ENCODE measurements at regions not wholly inside any gene's neighbourhood (a gene's known extent, or its start where the extent isn't known, plus 50 kb on each side); places are given as distances from the start of the nearest gene placed in this dataset.

DNA sequence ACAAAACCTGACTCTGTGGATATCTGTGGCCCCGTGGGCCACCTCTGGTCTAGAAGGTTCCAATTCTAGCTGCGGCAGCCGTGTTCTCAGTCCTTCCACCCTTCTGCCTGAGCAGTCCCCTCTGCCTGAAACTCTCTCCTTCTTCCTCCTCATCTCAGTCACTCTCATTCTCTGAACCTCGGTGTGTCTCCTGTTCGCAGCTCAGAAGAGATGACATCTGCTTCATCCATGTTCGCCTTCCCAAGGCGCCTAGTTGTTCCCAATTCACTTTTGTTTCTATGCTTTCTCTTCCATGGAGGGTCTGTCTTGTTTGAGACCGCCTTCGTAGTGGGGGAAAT, 95.5 kb downstream of the CEBPB start:
- Histone ChIP-seq H3K27me3 (ENCODE audit: insufficient read depth, insufficient read length) (no peaks in the 10 kb centered on the region), H3K9me3 (ENCODE audit: insufficient read depth, low read length) (no peaks in the 10 kb centered on the region), H3K4me1 (ENCODE audit: insufficient read depth, insufficient read length) (peaks cover 20% of the 10 kb centered on the region), H3K4me3 (ENCODE audit: insufficient read length, low read depth) (no peak overlapping the region), H3K36me3 (ENCODE audit: insufficient read depth, insufficient read length, low read length) (no peaks in the 10 kb centered on the region), H3K9ac (ENCODE audit: insufficient read length, low read depth) (no peak overlapping the region)
- no peak for TF ChIP-seq ZNF274 (IDR thresholded peaks at IDR 0.05; ENCODE audit: low read depth, low read length)
- no peak for TF ChIP-seq YY1 (IDR thresholded peaks at IDR 0.05; ENCODE audit: insufficient read depth, insufficient read length)
- TF ChIP-seq SUZ12 (IDR thresholded peaks at IDR 0.05; ENCODE audit: extremely low read depth, insufficient read depth, insufficient read length) = no peak
- DNase-seq (ENCODE audit: low read depth, low spot score) = no peak

DNA sequence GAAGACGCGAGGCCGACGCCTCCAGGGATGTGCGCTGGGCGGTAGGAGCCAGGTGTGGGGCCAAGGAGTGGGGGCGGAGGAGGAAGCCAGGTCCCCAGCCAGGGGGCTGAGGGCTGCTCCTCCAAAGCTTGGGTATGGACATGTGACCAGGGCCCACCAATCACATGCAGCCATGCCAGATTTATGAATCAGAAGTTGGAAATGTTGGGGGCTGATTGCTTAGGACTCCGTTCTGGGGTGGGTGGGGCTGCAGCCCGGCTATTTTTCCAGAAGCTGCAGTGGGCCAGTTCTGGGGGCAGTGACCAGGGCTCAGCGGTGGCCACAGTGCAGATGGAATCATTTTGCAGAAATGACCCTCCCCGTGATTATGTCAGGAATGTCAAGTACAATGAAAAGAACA, 96.0 kb downstream of the CEBPB start:
- TF ChIP-seq ZNF274 (IDR thresholded peaks at IDR 0.05; ENCODE audit: low read depth, low read length) (no peak), SUZ12 (IDR thresholded peaks at IDR 0.05; ENCODE audit: extremely low read depth, insufficient read depth, insufficient read length) (no peak), YY1 (IDR thresholded peaks at IDR 0.05; ENCODE audit: insufficient read depth, insufficient read length) (no peak)
- Histone ChIP-seq H3K9ac (ENCODE audit: insufficient read length, low read depth) (no peak overlapping the region), H3K36me3 (ENCODE audit: insufficient read depth, insufficient read length, low read length) (no peaks in the 10 kb centered on the region), H3K4me3 (ENCODE audit: insufficient read length, low read depth) (no peak overlapping the region), H3K27me3 (ENCODE audit: insufficient read depth, insufficient read length) (no peaks in the 10 kb centered on the region), H3K9me3 (ENCODE audit: insufficient read depth, low read length) (no peaks in the 10 kb centered on the region), H3K4me1 (ENCODE audit: insufficient read depth, insufficient read length) (peaks cover 21% of the 10 kb centered on the region)
- DNase-seq (ENCODE audit: low read depth, low spot score) = no peak

DNA sequence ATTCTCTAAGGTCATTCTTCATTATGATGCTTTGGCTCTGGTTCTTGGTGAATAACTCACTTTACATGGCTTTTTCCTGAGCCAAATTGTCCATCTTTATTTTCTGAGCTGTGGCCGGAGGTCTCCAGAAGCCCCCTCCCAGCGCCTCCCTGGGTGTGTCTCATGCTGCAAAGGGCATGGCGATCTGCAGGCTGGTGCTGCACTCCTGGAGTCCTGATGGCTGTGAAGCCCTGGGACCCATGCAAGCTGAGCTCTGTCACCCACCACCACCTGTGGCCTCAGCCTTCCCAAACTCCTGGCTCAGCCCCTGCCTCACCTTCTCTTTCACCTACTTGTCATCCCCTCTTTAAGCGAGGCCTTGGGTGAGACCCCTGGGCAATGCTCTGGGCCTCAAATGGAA, 96.9 kb downstream of the CEBPB start:
- Histone ChIP-seq H3K27me3 (ENCODE audit: insufficient read depth, insufficient read length) (no peaks in the 10 kb centered on the region), H3K4me1 (ENCODE audit: insufficient read depth, insufficient read length) (peaks cover 21% of the 10 kb centered on the region), H3K9ac (ENCODE audit: insufficient read length, low read depth) (no peak overlapping the region), H3K36me3 (ENCODE audit: insufficient read depth, insufficient read length, low read length) (no peaks in the 10 kb centered on the region), H3K9me3 (ENCODE audit: insufficient read depth, low read length) (no peaks in the 10 kb centered on the region), H3K4me3 (ENCODE audit: insufficient read length, low read depth) (no peak overlapping the region)
- TF ChIP-seq SUZ12 (IDR thresholded peaks at IDR 0.05; ENCODE audit: extremely low read depth, insufficient read depth, insufficient read length) (no peak), ZNF274 (IDR thresholded peaks at IDR 0.05; ENCODE audit: low read depth, low read length) (no peak), YY1 (IDR thresholded peaks at IDR 0.05; ENCODE audit: insufficient read depth, insufficient read length) (no peak)
- no peak for DNase-seq (ENCODE audit: low read depth, low spot score)

DNA sequence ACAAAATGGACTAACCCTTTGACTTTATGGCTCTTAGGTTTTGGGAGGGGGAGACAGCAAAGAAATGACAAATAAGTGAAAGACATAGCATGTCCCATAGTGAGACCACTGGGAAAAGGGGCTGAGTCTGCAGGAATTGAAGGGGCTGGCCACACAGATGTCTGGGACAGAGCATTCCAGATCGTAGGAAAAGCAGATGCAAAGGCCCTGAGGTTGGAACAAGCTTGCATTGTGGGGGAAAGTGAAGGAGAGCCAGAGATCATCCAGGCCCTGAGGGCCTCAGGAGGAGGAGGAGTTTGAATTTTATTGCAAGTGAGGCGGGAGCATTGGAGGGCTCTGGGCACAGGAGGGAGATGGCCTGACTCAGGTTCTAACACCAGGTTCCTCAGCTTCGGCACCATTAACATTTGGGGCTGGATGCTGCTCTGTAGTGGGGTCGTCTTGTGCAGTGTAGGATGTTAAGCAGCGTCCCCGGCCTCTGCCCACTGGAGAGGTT, 97.5 kb downstream of the CEBPB start:
- DNase-seq (ENCODE audit: low read depth, low spot score) = no peak
- Histone ChIP-seq H3K36me3 (ENCODE audit: insufficient read depth, insufficient read length, low read length) (no peaks in the 10 kb centered on the region), H3K27me3 (ENCODE audit: insufficient read depth, insufficient read length) (no peaks in the 10 kb centered on the region), H3K9ac (ENCODE audit: insufficient read length, low read depth) (no peak overlapping the region), H3K9me3 (ENCODE audit: insufficient read depth, low read length) (no peaks in the 10 kb centered on the region), H3K4me1 (ENCODE audit: insufficient read depth, insufficient read length) (peaks cover 25% of the 10 kb centered on the region), H3K4me3 (ENCODE audit: insufficient read length, low read depth) (no peak overlapping the region)
- TF ChIP-seq YY1 (IDR thresholded peaks at IDR 0.05; ENCODE audit: insufficient read depth, insufficient read length) = no peak

DNA sequence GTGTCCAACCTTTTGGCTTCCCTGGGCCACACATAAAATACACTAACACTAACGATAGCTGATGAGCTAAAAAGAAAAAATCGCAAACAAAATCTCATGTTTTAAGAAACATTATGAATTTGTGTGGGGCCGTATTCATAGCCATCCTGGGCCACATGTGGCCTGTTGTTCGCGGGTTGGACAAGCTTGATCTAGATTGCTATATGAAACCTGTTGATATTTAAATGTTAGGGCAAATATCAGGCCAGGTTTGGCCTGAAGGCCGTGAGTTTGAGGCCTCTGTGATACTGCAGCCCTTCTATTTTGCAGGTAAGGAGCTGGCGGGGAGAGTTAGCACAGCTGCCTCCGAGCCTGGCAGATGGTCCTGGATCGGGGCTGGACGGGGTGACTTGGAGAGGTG, 99.0 kb downstream of the CEBPB start:
- no peak for DNase-seq (ENCODE audit: low read depth, low spot score)
- TF ChIP-seq YY1 (IDR thresholded peaks at IDR 0.05; ENCODE audit: insufficient read depth, insufficient read length) (no peak), ZNF274 (IDR thresholded peaks at IDR 0.05; ENCODE audit: low read depth, low read length) (no peak), SUZ12 (IDR thresholded peaks at IDR 0.05; ENCODE audit: extremely low read depth, insufficient read depth, insufficient read length) (no peak)
- H3K9me3 ChIP-seq (ENCODE audit: insufficient read depth, low read length) = no peaks in the 10 kb centered on the region
- no peaks in the 10 kb centered on the region for H3K27me3 ChIP-seq (ENCODE audit: insufficient read depth, insufficient read length)
- no peak overlapping the region for H3K9ac ChIP-seq (ENCODE audit: insufficient read length, low read depth)
- peaks cover 29% of the 10 kb centered on the region for H3K4me1 ChIP-seq (ENCODE audit: insufficient read depth, insufficient read length)
- H3K4me3 ChIP-seq (ENCODE audit: insufficient read length, low read depth) = no peak overlapping the region
- no peaks in the 10 kb centered on the region for H3K36me3 ChIP-seq (ENCODE audit: insufficient read depth, insufficient read length, low read length)

DNA sequence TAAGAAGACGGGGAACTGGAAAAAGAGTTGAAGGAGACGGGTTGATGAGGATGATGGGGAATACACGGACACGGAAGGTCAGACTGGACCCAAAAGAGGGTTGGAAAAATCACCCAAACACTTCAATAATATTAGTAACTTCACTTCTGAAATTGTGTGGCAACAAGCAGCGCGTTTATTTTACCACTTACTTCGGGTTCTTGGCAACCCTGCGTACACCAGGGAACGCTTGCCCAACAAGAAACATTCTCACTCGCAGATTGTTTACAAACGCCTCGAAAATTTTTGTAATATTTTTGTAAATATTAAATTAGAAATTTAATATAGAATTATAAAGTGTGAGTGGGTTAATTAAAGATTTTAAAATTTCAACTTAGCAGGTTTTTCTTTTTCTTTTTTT, 99.5 kb downstream of the CEBPB start:
- Histone ChIP-seq H3K36me3 (ENCODE audit: insufficient read depth, insufficient read length, low read length) (no peaks in the 10 kb centered on the region), H3K9ac (ENCODE audit: insufficient read length, low read depth) (no peak overlapping the region), H3K4me1 (ENCODE audit: insufficient read depth, insufficient read length) (peaks cover 29% of the 10 kb centered on the region), H3K27me3 (ENCODE audit: insufficient read depth, insufficient read length) (no peaks in the 10 kb centered on the region), H3K4me3 (ENCODE audit: insufficient read length, low read depth) (no peak overlapping the region), H3K9me3 (ENCODE audit: insufficient read depth, low read length) (no peaks in the 10 kb centered on the region)
- no peak for TF ChIP-seq ZNF274 (IDR thresholded peaks at IDR 0.05; ENCODE audit: low read depth, low read length)
- no peak for TF ChIP-seq SUZ12 (IDR thresholded peaks at IDR 0.05; ENCODE audit: extremely low read depth, insufficient read depth, insufficient read length)
- DNase-seq (ENCODE audit: low read depth, low spot score) = no peak

DNA sequence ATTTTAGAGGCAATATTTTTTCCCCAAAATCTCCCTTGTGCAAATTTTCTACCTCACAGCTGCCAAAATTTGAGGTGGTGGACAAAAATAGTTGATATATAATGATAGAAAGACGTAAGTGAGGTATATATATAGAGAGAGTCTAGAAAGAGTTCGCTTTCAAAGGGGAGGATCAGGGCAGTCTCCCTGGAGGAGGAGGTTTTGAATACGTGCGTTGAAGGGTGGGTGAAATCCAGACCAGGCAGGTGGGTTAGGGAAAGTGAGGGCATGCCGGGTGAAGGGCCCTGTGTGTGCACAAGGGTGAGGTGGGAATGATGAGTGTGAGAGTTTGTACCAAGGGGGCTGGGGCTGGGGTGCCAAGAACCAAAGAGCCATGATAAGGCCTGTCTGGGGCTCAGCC, 100.2 kb downstream of the CEBPB start:
- no peak for DNase-seq (ENCODE audit: low read depth, low spot score)
- Histone ChIP-seq H3K4me1 (ENCODE audit: insufficient read depth, insufficient read length) (peaks cover 29% of the 10 kb centered on the region), H3K9ac (ENCODE audit: insufficient read length, low read depth) (no peak overlapping the region), H3K36me3 (ENCODE audit: insufficient read depth, insufficient read length, low read length) (no peaks in the 10 kb centered on the region), H3K9me3 (ENCODE audit: insufficient read depth, low read length) (no peaks in the 10 kb centered on the region), H3K27me3 (ENCODE audit: insufficient read depth, insufficient read length) (no peaks in the 10 kb centered on the region), H3K4me3 (ENCODE audit: insufficient read length, low read depth) (no peak overlapping the region)
- TF ChIP-seq YY1 (IDR thresholded peaks at IDR 0.05; ENCODE audit: insufficient read depth, insufficient read length) (no peak), ZNF274 (IDR thresholded peaks at IDR 0.05; ENCODE audit: low read depth, low read length) (no peak), SUZ12 (IDR thresholded peaks at IDR 0.05; ENCODE audit: extremely low read depth, insufficient read depth, insufficient read length) (no peak)

Data from NT2/D1 (cell line).